SK-N-SH (cell line): ENCODE measurements at regions not wholly inside any gene's neighbourhood (a gene's known extent, or its start where the extent isn't known, plus 50 kb on each side); places are given as distances from the start of the nearest gene placed in this dataset.

Experiments used
- CHD2 ChIP-seq: fragments of 150-350 bp; IDR thresholded peaks from 2 replicates; pipeline ENCODE4 v1.6.1; 2018; ENCODE audit warnings: low read length; ENCODE audit not compliant: partially characterized antibody
- ELF1 ChIP-seq: IDR thresholded peaks from 2 replicates; pipeline ENCODE4 v1.4.0; 2012
- EP300 ChIP-seq, 2 experiments: IDR thresholded peaks; 2 replicates each; pipeline versions ENCODE4 v1.4.0 to v1.6.1; 2012; ENCODE audit warnings: borderline replicate concordance in 1 of 2, low read depth in 1 of 2, low read length in 1 of 2
- EZH2phosphoT487 ChIP-seq: fragments of 200-600 bp; sonication (generic); IDR thresholded peaks from 2 replicates; pipeline ENCODE4 v1.6.1; 2017; ENCODE audit warnings: low read depth, mixed run types, mild to moderate bottlenecking, antibody characterized with exemption, moderate library complexity, borderline replicate concordance
- GABPA ChIP-seq: IDR thresholded peaks from 2 replicates; pipeline ENCODE4 v1.4.0; 2012; ENCODE audit warnings: low read depth, mild to moderate bottlenecking
- MEF2A ChIP-seq: IDR thresholded peaks from 2 replicates; pipeline ENCODE4 v1.4.0; 2012; ENCODE audit warnings: low read depth, borderline replicate concordance
- POLR2AphosphoS5 ChIP-seq: IDR thresholded peaks from 2 replicates; pipeline ENCODE4 v1.6.1; 2012; ENCODE audit warnings: low read depth, low read length
- RAD21 ChIP-seq: IDR thresholded peaks from 2 replicates; pipeline ENCODE4 v1.6.1; 2012; ENCODE audit warnings: mild to moderate bottlenecking, low read length
- RFX5 ChIP-seq: IDR thresholded peaks from 2 replicates; pipeline ENCODE4 v1.6.1; 2012; ENCODE audit warnings: mild to moderate bottlenecking, improper control_type of control experiment, low read length
- SMC3 ChIP-seq: IDR thresholded peaks from 2 replicates; pipeline ENCODE4 v1.6.1; 2012; ENCODE audit warnings: low read depth, low read length, improper control_type of control experiment
- TAF1 ChIP-seq: IDR thresholded peaks from 2 replicates; pipeline ENCODE4 v1.6.1; 2012; ENCODE audit warnings: low read depth, mild to moderate bottlenecking, low read length, moderate library complexity, borderline replicate concordance
- TF ChIP-seq, protein P1 (sequence below): IDR thresholded peaks from 2 replicates; pipeline ENCODE4 v1.4.0; 2012; ENCODE audit warnings: low read depth
- TF ChIP-seq, protein P2 (sequence below): fragments of 200-600 bp; sonication (generic); IDR thresholded peaks from 2 replicates; pipeline ENCODE4 v1.6.1; 2017; ENCODE audit warnings: antibody characterized with exemption, mild to moderate bottlenecking, moderate library complexity
- TF ChIP-seq, protein P3 (sequence below): fragments of 150-350 bp; IDR thresholded peaks from 2 replicates; pipeline ENCODE4 v1.6.1; 2017; ENCODE audit warnings: antibody characterized with exemption, low read length, low read depth, borderline replicate concordance

DNA sequence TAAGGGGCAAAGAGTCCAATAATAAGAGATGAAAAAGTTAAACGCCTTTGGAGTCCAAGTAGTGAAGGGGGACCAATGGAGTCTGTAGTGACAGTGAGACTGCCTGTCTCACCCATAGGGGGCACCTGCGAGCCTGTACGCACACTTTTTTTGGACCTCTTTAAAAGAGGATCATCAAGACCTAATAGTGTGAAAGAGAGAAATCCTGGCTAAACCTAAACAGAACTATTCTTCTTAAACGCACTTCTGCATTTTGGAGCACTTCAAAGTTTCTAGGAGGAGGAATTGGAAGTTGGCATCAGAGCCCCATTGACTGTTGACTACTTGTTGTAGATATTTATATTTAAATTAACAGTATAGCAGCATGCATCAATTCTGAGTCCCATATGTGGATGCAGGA, 636.1 kb upstream of the KLF4 start:
- TF ChIP-seq, protein P1, sequence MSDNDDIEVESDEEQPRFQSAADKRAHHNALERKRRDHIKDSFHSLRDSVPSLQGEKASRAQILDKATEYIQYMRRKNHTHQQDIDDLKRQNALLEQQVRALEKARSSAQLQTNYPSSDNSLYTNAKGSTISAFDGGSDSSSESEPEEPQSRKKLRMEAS, result no peak
- TF ChIP-seq POLR2AphosphoS5 (no peak), ELF1 (no peak), RFX5 (no peak), MEF2A (no peak), EZH2phosphoT487 (no peak), EP300 (IDR thresholded peaks at IDR 0.05; ENCODE audit: borderline replicate concordance in 1 of 2, low read depth in 1 of 2, low read length in 1 of 2) (no peak), TAF1 (no peak), CHD2 (no peak), GABPA (no peak), RAD21 (peak; percentile 6; the same call in 1 of the 2 replicates), SMC3 (no peak)
- TF ChIP-seq, protein P2, sequence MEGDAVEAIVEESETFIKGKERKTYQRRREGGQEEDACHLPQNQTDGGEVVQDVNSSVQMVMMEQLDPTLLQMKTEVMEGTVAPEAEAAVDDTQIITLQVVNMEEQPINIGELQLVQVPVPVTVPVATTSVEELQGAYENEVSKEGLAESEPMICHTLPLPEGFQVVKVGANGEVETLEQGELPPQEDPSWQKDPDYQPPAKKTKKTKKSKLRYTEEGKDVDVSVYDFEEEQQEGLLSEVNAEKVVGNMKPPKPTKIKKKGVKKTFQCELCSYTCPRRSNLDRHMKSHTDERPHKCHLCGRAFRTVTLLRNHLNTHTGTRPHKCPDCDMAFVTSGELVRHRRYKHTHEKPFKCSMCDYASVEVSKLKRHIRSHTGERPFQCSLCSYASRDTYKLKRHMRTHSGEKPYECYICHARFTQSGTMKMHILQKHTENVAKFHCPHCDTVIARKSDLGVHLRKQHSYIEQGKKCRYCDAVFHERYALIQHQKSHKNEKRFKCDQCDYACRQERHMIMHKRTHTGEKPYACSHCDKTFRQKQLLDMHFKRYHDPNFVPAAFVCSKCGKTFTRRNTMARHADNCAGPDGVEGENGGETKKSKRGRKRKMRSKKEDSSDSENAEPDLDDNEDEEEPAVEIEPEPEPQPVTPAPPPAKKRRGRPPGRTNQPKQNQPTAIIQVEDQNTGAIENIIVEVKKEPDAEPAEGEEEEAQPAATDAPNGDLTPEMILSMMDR, result peak; percentile 53
- TF ChIP-seq, protein P3, sequence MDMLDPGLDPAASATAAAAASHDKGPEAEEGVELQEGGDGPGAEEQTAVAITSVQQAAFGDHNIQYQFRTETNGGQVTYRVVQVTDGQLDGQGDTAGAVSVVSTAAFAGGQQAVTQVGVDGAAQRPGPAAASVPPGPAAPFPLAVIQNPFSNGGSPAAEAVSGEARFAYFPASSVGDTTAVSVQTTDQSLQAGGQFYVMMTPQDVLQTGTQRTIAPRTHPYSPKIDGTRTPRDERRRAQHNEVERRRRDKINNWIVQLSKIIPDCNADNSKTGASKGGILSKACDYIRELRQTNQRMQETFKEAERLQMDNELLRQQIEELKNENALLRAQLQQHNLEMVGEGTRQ, result no peak
